ENCODE measurements at regions not wholly inside any gene's neighbourhood (a gene's known extent, or its start where the extent isn't known, plus 50 kb on each side); places are given as distances from the start of the nearest gene placed in this dataset.

DNA sequence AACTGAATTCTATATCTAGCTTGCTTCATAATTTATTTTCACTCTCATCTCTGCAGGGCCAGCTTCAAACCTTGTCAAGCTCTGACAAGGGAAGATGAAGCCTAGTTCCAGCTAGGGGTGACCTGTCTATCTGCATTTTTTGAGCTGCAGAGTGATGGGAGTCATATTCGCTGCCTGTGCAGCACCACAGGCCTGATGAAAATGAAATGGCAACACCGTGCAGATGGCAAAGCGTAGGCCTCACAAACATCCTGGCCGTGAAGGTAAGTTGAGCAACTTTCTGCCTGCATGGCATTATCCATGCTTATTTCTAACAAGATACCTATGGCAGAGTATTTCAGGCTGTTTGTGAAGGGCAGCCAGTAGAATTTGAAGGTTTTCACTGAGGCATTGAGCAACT is 86.4 kb upstream of the C1QTNF9B start:
- TF ChIP-seq, protein P1, sequence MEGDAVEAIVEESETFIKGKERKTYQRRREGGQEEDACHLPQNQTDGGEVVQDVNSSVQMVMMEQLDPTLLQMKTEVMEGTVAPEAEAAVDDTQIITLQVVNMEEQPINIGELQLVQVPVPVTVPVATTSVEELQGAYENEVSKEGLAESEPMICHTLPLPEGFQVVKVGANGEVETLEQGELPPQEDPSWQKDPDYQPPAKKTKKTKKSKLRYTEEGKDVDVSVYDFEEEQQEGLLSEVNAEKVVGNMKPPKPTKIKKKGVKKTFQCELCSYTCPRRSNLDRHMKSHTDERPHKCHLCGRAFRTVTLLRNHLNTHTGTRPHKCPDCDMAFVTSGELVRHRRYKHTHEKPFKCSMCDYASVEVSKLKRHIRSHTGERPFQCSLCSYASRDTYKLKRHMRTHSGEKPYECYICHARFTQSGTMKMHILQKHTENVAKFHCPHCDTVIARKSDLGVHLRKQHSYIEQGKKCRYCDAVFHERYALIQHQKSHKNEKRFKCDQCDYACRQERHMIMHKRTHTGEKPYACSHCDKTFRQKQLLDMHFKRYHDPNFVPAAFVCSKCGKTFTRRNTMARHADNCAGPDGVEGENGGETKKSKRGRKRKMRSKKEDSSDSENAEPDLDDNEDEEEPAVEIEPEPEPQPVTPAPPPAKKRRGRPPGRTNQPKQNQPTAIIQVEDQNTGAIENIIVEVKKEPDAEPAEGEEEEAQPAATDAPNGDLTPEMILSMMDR (IDR thresholded peaks at IDR 0.05; ENCODE audit: low read length): no peak
- no peak for TF ChIP-seq EZH2 (optimal IDR thresholded peaks at IDR 0.05; ENCODE audit: low read depth, low read length)

All from MM.1S (cell line).